ENCODE measurements at regions not wholly inside any gene's neighbourhood (a gene's known extent, or its start where the extent isn't known, plus 50 kb on each side); places are given as distances from the start of the nearest gene placed in this dataset.

DNA sequence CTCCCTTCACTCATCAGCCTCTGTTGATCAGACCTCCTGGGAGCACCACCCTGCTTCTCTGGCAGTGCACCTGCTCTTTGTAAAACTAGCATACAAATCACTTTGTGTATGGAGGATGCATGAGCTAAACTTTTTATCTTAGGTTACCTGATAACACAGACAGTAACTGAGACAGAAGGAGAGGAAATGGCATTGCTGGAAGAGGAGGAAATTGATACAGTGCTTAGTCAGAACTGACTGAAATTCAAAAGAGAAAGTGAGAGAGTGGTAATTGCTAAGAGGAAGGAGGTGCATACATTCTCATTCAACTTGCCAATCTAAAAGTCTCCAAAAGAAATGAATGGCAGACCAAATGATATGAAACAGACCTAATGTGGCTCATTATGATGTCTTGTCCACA is 1120.7 kb downstream of the GATA3 start:
- TF ChIP-seq, protein P1, sequence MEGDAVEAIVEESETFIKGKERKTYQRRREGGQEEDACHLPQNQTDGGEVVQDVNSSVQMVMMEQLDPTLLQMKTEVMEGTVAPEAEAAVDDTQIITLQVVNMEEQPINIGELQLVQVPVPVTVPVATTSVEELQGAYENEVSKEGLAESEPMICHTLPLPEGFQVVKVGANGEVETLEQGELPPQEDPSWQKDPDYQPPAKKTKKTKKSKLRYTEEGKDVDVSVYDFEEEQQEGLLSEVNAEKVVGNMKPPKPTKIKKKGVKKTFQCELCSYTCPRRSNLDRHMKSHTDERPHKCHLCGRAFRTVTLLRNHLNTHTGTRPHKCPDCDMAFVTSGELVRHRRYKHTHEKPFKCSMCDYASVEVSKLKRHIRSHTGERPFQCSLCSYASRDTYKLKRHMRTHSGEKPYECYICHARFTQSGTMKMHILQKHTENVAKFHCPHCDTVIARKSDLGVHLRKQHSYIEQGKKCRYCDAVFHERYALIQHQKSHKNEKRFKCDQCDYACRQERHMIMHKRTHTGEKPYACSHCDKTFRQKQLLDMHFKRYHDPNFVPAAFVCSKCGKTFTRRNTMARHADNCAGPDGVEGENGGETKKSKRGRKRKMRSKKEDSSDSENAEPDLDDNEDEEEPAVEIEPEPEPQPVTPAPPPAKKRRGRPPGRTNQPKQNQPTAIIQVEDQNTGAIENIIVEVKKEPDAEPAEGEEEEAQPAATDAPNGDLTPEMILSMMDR (IDR thresholded peaks at IDR 0.05 in 2 of 3, conservative IDR thresholded peaks at IDR 0.05 in 1 of 3; ENCODE audit: borderline replicate concordance in 1 of 3, insufficient read depth in 1 of 3, low read depth in 2 of 3, low read length in 2 of 3), result no peak
- no peak for TF ChIP-seq POLR2AphosphoS5 (IDR thresholded peaks at IDR 0.05; ENCODE audit: low read depth, low read length)
- TF ChIP-seq POLR2A (IDR thresholded peaks at IDR 0.05; ENCODE audit: borderline replicate concordance, extremely low read depth, insufficient read depth, insufficient read length), result no peak
- no peak for TF ChIP-seq ZNF274 (IDR thresholded peaks at IDR 0.05; ENCODE audit: low read depth, low read length)
- no peak for TF ChIP-seq EZH2 (IDR thresholded peaks at IDR 0.05)
- TF ChIP-seq EZH2phosphoT487 (IDR thresholded peaks at IDR 0.05; ENCODE audit: borderline replicate concordance), result no peak

Data from HCT116 (cell line).